ENCODE measurements at regions not wholly inside any gene's neighbourhood (a gene's known extent, or its start where the extent isn't known, plus 50 kb on each side); places are given as distances from the start of the nearest gene placed in this dataset.
"Not testable (repeated sequence)": the region's sequence is repeated elsewhere in the genome, so short reads cannot be mapped to it uniquely, and the experiment has no call there.

DNA sequence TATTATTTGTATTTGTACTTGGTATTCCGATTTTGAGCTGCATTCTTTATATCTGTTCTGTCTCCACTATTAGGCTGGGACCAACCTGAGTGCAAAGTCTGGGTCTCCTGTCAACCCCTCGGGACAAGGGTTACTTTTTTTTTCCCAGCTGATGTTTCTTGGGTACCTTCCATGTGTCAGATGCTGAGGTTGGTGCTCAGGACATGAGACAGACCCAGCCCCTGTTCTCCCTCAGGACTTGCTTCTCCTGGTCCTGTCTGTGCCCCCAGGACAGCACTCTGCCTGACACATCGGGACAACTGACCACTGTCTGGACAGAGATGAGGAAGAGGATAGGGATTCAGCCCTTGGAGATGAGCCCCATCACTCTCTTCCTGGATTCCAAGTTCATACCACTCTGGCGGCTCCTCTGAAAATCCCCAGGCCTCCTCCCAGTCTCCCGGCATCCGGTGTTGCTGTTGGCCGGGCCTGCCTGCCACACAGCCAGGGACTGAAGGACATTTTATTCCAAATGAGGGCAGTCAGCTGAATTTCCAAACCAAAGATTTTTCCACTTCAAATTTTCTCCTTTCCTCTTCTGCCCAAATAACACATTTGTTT lies 55.6 kb upstream of the FMOD start:
- H3K4me3 ChIP-seq (ENCODE audit: low read depth, low read length), result no peak overlapping the region
- no peak for DNase-seq (ENCODE audit: low read depth)
- TF ChIP-seq, protein P1, sequence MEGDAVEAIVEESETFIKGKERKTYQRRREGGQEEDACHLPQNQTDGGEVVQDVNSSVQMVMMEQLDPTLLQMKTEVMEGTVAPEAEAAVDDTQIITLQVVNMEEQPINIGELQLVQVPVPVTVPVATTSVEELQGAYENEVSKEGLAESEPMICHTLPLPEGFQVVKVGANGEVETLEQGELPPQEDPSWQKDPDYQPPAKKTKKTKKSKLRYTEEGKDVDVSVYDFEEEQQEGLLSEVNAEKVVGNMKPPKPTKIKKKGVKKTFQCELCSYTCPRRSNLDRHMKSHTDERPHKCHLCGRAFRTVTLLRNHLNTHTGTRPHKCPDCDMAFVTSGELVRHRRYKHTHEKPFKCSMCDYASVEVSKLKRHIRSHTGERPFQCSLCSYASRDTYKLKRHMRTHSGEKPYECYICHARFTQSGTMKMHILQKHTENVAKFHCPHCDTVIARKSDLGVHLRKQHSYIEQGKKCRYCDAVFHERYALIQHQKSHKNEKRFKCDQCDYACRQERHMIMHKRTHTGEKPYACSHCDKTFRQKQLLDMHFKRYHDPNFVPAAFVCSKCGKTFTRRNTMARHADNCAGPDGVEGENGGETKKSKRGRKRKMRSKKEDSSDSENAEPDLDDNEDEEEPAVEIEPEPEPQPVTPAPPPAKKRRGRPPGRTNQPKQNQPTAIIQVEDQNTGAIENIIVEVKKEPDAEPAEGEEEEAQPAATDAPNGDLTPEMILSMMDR (conservative IDR thresholded peaks at IDR 0.05; ENCODE audit: low read depth, low read length), result no peak

DNA sequence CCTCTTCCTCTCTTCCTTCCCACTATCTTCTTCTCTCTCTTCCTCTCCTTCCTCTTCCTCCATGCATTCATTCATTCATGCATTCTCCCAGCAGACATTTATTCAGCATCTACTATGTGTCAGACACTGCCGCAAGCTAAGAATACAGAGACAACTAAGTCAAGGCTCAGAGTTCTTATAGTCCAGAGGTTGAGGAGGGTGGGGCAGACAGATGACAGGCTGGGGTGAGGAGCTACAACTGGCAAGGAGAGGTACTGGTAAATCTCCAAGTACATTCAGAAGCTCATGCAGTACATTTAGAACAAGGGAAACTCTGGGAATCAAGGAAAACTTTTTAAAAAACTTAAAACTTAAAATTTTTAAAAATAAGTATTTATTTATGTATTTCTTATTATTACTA lies 56.4 kb upstream of the FMOD start:
- H3K4me3 ChIP-seq (ENCODE audit: low read depth, low read length), result no peak overlapping the region
- TF ChIP-seq, protein P1 (conservative IDR thresholded peaks at IDR 0.05; ENCODE audit: low read depth, low read length), result no peak
- no peak for DNase-seq (ENCODE audit: low read depth)

DNA sequence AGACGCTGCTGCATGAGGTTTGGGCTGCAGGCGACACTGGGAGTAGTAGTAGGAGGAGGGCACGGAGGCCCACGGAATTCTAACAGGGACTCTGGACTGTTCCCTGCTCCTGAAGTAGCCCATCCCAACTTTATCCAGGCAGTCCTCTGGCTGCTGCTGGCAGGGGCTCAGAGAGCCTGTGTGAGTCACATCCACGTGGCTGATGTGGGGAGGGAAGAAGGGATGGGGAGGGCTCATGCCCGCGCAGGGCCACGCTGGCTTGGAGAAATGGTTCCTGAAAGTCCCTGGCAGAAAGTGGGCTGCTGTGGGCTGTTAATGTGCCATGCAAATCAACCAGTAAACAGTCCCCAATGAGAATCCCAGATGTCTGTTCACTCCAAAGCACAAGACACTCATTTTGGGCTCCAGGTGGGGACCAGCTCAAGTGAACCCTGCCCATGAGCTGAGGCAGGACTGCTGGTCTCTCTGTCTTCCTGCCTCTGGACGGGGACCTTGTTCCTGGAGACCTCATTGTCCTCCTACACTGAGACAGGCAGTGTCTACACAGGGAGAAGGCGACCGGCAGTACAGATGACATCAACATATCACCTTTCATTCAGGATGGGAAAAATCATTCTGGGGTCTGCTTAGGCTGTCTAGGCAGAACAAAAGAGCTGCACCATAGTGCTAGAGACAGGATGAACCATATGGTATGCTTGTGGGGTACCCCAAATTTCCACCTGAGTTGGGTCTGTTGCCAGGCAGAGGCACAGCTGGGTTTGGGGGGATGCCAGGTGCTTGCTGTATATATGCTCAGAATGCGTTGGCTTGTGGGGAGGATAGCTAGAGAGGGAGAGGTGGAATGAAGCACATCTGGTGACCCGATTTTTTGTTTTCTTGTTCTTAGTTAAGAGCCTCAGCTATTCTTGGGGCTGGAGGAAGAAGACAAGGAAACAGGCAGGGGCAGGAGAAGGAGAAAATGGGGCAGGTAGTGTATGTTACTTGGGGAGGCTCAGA lies 57.9 kb upstream of the FMOD start:
- TF ChIP-seq, protein P1 (conservative IDR thresholded peaks at IDR 0.05; ENCODE audit: low read depth, low read length), result no peak
- peak; percentile 9 for DNase-seq (ENCODE audit: low read depth)

DNA sequence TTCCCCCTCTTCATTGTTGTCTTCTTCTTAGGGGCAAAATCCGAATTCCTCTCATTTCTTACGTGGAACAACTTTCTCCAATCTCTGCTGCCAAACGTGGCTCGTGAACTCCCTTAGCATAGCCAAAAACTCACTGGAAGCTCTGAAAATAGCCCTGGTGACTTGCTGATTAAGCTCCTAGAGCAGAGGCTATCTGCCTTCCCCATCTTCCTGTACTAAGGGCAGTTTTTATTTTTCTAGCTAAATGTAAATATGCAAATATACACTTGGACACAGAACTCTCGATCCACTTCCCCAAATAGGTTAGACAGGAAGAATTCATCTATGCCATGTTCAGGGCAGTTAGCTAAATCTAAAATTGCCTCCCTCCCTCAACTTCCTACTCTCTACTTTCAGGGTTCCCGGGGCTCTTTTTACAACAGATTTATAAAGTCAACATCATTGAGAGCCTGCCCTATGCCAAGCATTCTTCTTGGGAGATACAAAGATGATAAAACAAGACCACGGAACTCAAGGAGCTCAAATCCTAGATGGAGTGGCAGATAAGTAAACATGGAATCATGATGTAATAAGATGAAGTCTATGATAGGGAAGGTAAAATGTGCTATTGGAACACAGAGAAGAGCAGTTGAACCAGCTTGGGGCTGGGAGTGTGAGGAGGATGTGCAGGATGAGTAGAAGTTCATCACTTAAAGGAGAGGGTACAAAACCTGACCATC lies 59.4 kb upstream of the FMOD start:
- no peak for DNase-seq (ENCODE audit: low read depth)

More for the DNA sequence above, 57.9 kb upstream of the FMOD start:
- H3K4me3 ChIP-seq (ENCODE audit: low read depth, low read length), result no peak overlapping the region

DNA sequence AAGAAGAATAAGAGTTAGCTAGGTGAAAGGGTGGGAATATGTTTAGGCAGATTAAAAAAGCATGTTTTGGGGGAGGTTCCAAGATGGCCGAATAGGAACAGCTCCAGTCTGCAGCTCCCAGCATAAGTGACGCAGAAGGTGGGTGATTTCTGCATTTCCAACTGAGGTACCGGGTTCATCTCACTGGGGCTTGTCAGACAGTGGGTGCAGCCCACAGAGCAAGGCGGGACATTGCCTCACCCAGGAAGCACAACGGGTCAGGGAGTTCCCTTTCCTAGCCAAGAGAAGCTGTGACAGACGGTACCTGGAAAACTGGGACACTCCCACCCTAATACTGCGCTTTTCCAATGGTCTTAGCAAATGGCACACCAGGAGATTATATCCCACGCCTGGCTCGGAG lies 60.5 kb upstream of the FMOD start:
- H3K4me3 ChIP-seq (ENCODE audit: low read depth, low read length); DNase-seq (ENCODE audit: low read depth): not testable (repeated sequence)

More for the DNA sequence above, 59.4 kb upstream of the FMOD start:
- TF ChIP-seq, protein P1 (conservative IDR thresholded peaks at IDR 0.05; ENCODE audit: low read depth, low read length), result no peak
- no peak overlapping the region for H3K4me3 ChIP-seq (ENCODE audit: low read depth, low read length)

DNA sequence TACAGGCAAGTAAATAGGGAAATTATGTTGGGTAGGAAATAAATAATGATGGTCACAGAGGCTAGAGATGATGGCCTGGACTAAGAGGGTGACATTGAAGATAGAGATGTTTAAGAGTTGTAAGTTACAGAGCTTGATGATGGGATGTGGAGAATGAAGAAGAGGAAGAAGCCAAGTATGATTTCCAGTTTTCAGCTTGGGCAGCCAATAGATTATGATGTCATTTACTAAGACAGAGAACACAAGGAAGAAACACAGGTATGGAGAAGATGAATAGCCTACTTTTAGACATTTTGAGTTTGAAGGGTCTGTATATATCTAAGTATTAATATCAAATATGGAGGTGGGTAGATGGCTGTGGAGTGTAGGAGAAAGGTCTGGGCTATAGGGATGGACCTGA lies 56.0 kb upstream of the PRELP start:
- DNase-seq (ENCODE audit: low read depth), result no peak
- H3K4me3 ChIP-seq (ENCODE audit: low read depth, low read length), result no peak overlapping the region
- TF ChIP-seq, protein P1 (conservative IDR thresholded peaks at IDR 0.05; ENCODE audit: low read depth, low read length), result no peak

DNA sequence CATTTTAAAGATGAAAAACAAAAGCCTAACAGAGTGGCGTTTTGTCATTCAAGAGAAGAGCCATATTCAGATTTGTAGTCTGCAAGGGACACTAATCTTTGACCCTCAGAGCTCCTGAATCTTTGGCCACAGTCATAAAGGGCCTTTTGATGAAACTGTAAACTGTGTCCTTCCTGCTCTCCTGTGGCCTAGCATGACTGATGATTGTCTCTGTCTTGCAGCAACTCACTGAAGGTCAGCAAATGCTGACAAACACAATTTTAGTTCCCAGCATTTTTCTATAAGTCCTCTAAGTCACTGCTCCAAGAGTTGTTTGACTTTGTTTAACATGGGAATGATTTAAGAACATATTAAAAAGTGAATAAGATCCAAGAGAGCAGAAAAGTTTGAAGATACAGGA lies 55.3 kb upstream of the PRELP start:
- no peak overlapping the region for H3K4me3 ChIP-seq (ENCODE audit: low read depth, low read length)
- TF ChIP-seq, protein P1 (conservative IDR thresholded peaks at IDR 0.05; ENCODE audit: low read depth, low read length), result no peak
- no peak for DNase-seq (ENCODE audit: low read depth)
